ENCODE measurements at regions not wholly inside any gene's neighbourhood (a gene's known extent, or its start where the extent isn't known, plus 50 kb on each side); places are given as distances from the start of the nearest gene placed in this dataset.

GRCh38 chr5:28174691-28175090, 1136.3 kb upstream of the CDH9 start:
- no peak for DNase-seq

- DNase-seq = no peak
These were observed 1126.7 kb upstream of the CDH9 start for GRCh38 chr5:28165096-28165495.

DNA sequence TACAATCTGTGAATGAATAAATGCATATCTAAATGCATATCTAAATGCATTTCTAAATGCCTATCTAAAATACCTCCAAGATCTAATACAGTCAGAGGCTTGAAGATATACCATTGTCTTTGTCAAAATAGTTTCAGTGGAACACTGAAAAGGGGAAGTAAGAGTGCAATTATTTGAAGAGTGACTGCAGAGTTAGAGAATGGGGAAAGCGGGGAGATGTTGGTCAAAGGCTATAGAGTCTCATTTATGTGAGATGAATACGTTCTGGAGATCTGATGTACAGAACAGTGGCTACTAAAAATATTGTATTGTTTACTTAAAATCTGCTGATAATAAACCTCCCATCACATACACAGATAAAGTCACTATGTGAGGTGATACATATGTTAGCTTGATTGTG, 1126.2 kb upstream of the CDH9 start:
- no peak for DNase-seq

- no peak for DNase-seq
These were observed 1118.6 kb upstream of the CDH9 start for GRCh38 chr5:28156981-28157380.

GRCh38 chr5:28143519-28143918, 1105.1 kb upstream of the CDH9 start:
- DNase-seq = no peak

GRCh38 chr5:28132151-28132550, 1093.8 kb upstream of the CDH9 start:
- no peak for DNase-seq

DNA sequence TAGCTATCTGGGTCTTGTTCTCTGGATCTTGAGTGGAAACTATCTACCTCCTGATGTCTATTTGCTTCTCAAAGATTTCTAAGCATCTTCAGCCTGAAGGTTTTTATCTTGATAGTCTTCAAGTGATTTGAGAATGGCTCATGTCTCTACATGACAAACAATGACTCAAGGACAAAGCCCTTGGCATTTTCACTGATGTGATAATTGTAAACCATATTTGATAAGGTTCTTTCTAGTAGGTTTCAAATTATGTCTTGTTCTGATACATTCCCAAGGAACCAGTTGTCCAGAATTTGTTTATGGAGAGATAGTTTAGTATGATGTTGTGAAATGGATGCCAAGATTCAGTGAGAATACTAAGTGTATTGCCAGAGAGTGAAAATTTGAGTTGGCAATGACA, 1079.3 kb upstream of the CDH9 start:
- no peak for DNase-seq

- DNase-seq = no peak
These were observed 1078.9 kb upstream of the CDH9 start for GRCh38 chr5:28117273-28117672.

DNA sequence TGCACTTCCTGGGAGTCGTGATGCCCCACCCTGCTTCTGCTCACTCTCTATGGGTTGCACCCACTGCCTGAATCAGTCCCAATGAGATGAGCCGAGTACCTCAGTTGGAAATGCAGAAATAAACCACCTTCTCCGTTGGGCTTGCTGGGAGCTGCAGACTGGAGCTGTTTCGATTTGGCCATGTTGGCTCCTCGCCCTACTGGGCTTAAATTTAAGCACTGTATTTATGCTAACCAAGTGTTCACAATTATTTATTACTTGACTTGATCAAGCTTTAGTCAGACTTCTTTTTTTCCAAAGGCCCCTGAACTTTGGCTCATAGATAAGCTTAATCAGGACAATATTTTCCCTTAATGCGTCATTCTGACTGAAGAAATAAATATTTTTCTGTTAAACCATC, 1072.4 kb upstream of the CDH9 start:
- no peak for DNase-seq

GRCh38 chr5:28104080-28104479, 1065.7 kb upstream of the CDH9 start:
- DNase-seq = no peak

GRCh38 chr5:28084069-28084468, 1045.7 kb upstream of the CDH9 start:
- DNase-seq = no peak

- no peak for DNase-seq
These were observed 1044.2 kb upstream of the CDH9 start for GRCh38 chr5:28082610-28083009.

DNA sequence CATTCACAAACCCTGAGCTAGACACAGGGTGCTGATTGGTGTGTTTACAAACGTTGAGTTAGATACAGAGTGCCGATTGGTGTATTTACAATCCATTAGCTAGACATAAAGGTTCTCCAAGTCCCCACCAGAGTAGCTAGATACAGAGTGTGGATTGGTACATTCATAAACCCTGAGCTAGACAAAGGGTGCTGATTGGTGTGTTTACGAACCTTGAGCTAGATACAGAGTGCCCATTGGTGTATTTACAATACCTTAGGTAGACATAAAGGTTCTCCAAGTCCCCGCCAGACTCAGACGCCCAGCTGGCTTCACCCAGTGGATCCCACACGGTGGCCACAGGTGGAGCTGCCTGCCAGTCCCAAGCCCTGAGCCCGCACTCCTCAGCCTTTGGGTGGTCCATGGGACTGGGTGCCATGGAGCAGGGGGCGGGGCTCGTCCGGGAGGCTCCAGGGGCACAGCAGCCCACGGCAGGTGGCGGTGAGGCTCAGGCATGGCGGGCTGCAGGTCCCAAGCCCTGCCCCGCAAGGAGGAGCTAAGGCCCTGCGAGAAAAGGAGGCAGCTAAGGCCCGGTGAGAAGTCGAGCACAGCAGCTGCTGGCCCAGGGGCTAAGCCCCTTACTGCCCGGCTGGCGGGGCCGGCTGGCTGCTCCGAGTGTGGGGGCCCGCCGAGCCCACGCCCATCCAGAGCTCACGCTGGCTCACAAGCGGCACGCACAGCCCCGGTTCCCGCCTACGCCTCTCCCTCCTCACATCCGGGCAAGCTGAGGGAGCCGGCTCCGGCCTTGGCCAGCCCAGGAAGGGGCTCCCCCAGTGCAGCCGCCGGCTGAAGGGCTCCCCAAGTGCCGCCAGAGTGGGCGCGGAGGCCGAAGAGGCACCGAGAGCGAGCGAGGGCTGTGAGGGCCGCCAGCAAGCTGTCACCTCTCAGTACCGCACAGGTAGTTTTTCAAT, 1039.2 kb upstream of the CDH9 start:
- DNase-seq = no peak

DNA sequence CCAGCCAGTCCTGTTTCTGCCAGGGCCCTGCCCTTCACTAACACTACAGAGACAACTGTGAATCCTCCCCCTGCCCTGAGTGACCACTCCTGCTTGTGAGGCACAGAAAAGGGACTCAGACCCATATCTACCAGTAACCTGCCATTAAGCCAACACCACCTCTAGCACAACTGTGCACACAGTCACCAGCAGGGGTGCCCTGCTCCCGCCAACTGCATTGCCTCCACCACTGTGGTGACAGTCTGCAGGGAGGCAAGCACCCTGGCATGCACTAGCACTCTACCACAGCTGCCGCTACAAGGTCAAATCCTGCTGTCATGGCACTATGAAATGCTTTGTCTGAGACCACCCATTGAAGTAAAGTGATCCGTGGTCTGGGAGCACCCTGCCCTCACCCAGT, 1028.5 kb upstream of the CDH9 start:
- no peak for DNase-seq

DNA sequence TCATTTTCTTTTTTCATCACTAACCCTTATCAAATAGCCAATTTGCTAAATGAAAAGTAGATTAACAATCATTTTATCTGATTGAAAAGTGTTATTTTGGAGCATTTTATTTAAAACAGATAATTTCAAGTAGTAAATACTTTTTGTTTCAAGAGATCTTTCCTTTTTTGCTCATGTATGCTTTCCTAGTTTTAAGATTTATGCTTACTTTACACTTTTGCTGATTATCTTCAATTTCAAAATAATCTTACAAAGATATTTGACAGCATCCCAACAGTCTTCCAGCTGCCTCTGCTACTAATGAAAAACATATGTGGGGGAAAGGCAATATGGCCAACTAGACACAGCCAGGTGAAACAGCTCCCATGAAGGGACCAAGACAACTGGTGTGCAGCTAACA, 1027.3 kb upstream of the CDH9 start:
- DNase-seq = no peak

DNA sequence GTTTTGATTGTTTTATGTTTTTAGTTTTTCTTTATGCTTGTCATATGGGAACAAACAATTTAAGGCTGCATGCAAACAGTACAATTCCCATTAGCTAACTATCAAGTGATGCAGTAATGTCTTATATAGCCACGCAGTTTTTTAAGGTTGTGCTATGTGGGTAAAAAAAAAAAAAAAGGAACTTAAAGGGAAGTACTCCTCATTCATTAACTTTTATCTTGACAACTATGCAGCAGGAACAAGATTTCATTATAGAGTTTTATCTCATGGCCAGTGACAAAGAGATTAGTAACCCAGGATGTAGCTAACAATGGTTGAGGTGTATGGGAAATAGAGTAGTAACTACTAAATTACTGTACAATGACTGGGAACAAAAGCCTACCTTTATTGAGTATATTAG, 1008.2 kb upstream of the CDH9 start:
- DNase-seq = no peak

DNA sequence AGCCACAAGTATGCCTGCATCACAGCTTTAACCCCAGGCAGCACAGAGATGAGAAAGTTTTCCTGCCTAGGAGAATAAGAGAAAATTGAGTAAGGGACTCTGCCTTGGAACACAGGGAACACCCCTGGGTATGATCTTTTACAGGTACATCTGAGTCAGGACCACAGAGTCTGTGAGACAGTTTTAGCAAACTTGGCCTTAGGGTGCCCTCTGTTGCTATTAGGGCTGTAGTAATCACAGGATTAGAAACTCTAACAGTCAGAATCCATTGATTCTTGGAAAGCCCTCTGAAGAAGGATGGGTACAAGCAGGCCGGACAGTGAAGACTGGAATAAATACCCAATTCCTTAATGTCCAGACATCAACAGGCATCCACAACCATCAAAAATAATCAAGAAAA, 989.5 kb upstream of the CDH9 start:
- DNase-seq = no peak

- DNase-seq = no peak
These were observed 978.8 kb upstream of the CDH9 start for GRCh38 chr5:28017178-28017577.

GRCh38 chr5:28014779-28015178, 976.4 kb upstream of the CDH9 start:
- DNase-seq = no peak

GRCh38 chr5:28012538-28012937, 974.2 kb upstream of the CDH9 start:
- no peak for DNase-seq

DNA sequence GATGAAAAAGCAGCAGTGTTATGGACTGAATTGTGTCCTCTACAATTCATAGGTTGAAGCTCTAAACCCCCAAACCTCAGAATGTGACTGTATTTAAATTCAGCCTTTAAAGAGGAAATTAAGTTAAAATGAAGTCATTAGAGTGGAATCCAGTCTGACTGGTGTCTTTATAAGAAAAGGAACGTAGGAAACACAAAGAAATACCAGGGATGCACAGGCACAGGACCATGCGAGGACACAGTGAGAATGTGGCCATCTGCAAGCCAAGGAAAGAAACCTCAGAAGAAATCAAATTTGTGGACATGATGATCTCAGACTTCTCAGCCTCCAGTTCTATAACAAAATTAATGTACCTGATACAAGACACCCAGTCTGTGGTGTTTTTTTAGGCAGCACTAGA, 971.2 kb upstream of the CDH9 start:
- DNase-seq = no peak

- DNase-seq = no peak
These were observed 958.3 kb upstream of the CDH9 start for GRCh38 chr5:27996665-27997064.

DNA sequence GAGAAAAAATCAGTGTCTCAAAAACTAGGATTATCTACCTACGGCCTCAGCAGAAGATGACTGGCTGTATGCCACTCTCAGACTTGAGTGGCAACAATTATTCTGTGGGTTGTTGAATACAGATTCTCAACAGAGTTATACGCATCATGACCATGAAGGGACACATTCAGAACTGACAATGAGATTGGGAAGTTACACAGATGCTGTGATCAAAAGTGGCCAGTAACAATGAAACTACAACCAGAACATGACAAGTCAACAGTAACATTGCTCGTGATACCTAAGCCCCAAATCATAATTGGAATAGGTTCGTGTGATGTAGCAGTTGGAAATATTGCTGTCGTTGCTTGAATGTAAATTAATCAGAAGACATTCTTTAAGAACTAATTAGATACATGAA, 957.5 kb upstream of the CDH9 start:
- DNase-seq = no peak

- DNase-seq = no peak
These were observed 939.9 kb upstream of the CDH9 start for GRCh38 chr5:27978322-27978721.

GRCh38 chr5:27969157-27969556, 930.8 kb upstream of the CDH9 start:
- no peak for DNase-seq
